ENCODE measurements at regions not wholly inside any gene's neighbourhood (a gene's known extent, or its start where the extent isn't known, plus 50 kb on each side); places are given as distances from the start of the nearest gene placed in this dataset.

DNA sequence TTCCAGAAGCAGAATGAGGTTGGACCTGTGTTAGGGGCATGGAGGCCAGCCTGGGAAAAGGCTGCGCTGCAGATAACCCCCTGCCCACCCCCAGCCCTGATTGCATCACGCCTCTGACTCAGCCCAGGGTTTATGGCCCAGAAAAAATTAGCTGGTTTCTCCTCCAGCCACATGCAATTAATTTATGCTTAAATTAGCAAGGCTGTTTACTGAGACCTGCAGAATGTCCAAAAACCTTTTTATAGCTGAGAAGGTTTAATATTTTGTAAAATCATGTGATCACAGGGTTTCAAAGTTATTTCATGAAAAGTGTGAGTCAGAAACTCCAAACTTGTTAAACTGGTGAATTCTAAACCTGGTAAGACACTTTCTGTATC is 123.1 kb upstream of the HDAC4 start:
- no peak for DNase-seq (ENCODE audit: low read depth in 6 of 9, low spot score in 9 of 9)
- Histone ChIP-seq H3K27me3 (ENCODE audit: control insufficient read depth in 2 of 2, insufficient read depth in 1 of 2, low read length in 1 of 2) (peaks cover 0 to 2% of the 10 kb centered on the region in 2 donors), H3K27ac (ENCODE audit: low read depth in 1 of 2, low read length in 1 of 2) (no peak overlapping the region), H3K9me3 (ENCODE audit: control insufficient read depth in 2 of 2, insufficient read depth in 1 of 2, low read length in 1 of 2) (peaks cover 0 to 17% of the 10 kb centered on the region in 2 donors), H3K4me1 (ENCODE audit: control insufficient read depth in 2 of 2, insufficient read depth in 2 of 2, low read length in 2 of 2) (peaks cover 5 to 17% of the 10 kb centered on the region in 2 donors), H3K4me3 (ENCODE audit: low read length in 2 of 2) (no peak overlapping the region), H3K36me3 (ENCODE audit: control insufficient read depth in 2 of 2, insufficient read depth in 2 of 2, low read length in 1 of 2) (no peaks in the 10 kb centered on the region)
- 86% methylated on average over 2 of the region's 2 CpGs for WGBS

DNA sequence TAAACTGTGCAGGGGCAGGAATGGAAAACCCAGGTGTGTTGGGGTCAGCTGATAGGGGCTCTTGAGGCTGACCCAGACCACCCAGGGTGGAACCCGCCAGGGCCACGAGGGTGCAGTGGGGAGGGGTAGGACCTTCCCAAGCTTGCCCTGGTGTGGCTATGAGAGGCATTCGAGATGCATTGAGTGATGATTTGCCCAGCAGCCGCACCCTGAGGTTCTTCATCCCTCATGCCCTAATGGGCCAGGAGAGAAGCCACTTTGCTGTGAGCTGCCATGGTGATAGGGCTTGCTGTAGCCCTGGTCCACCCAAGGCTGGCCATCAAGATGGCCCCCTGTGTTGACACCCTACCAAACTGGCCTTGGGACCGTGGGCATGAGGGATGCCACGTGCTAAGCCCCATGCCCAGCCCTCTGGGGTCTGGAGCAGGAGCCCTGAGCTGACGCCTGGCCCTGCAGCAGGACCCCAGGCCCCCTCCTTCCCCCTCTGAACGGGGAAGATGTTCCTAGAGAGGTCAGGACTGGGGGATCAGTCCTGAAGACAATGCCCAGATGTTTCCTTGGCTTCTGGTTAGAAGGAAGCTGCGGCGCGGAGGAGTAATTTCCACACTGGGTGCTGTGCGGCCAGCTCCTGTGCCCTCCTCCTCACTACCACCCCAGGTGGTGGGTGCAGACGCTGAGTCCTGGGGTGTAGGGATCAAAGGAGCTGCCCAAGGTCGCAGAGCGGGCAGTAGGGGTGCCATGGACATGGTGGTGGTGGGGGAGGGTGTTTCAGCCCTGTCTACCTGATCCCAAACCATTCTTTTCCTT is 122.5 kb upstream of the HDAC4 start:
- DNase-seq (ENCODE audit: low read depth in 6 of 9, low spot score in 9 of 9), result no peak
- no peaks in the 10 kb centered on the region for H3K36me3 ChIP-seq (ENCODE audit: control insufficient read depth in 2 of 2, insufficient read depth in 2 of 2, low read length in 1 of 2)
- H3K27me3 ChIP-seq (ENCODE audit: control insufficient read depth in 2 of 2, insufficient read depth in 1 of 2, low read length in 1 of 2), result peaks cover 0 to 2% of the 10 kb centered on the region in 2 donors
- WGBS, result 90% methylated on average over 15 of the region's 15 CpGs
- H3K9me3 ChIP-seq (ENCODE audit: control insufficient read depth in 2 of 2, insufficient read depth in 1 of 2, low read length in 1 of 2), result peaks cover 0 to 14% of the 10 kb centered on the region in 2 donors
- no peak overlapping the region for H3K4me3 ChIP-seq (ENCODE audit: low read length in 2 of 2)
- peaks cover 5 to 22% of the 10 kb centered on the region in 2 donors for H3K4me1 ChIP-seq (ENCODE audit: control insufficient read depth in 2 of 2, insufficient read depth in 2 of 2, low read length in 2 of 2)
- no peak overlapping the region for H3K27ac ChIP-seq (ENCODE audit: low read depth in 1 of 2, low read length in 1 of 2)

DNA sequence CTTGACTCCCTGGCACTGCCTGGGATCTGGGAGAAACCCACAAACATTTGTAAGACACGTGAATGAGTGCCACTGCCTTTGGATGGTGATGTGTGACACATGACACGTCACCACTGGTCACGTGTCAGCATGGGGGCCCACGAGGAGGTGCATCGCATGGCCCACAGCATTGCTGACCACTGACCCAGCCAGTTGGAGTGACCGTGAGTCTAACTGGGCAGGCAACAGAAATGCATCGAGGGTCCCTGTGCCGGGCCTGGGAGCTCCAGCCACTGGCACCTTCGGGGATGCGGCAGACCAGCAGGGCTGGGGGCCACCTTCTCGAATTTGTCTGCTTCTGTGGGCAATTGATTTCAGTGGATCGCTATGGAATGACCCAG is 121.9 kb upstream of the HDAC4 start:
- 93% methylated on average over 12 of the region's 12 CpGs for WGBS
- DNase-seq (ENCODE audit: low read depth in 6 of 9, low spot score in 9 of 9), result no peak
- Histone ChIP-seq H3K4me1 (ENCODE audit: control insufficient read depth in 2 of 2, insufficient read depth in 2 of 2, low read length in 2 of 2) (peaks cover 5 to 22% of the 10 kb centered on the region in 2 donors), H3K9me3 (ENCODE audit: control insufficient read depth in 2 of 2, insufficient read depth in 1 of 2, low read length in 1 of 2) (peaks cover 0 to 8% of the 10 kb centered on the region in 2 donors), H3K4me3 (ENCODE audit: low read length in 2 of 2) (no peak overlapping the region), H3K27ac (ENCODE audit: low read depth in 1 of 2, low read length in 1 of 2) (no peak overlapping the region), H3K36me3 (ENCODE audit: control insufficient read depth in 2 of 2, insufficient read depth in 2 of 2, low read length in 1 of 2) (no peaks in the 10 kb centered on the region), H3K27me3 (ENCODE audit: control insufficient read depth in 2 of 2, insufficient read depth in 1 of 2, low read length in 1 of 2) (peaks cover 0 to 2% of the 10 kb centered on the region in 2 donors)

GRCh38 chr2:239522002-239522739 is 121.4 kb upstream of the HDAC4 start:
- Histone ChIP-seq H3K9me3 (ENCODE audit: control insufficient read depth in 2 of 2, insufficient read depth in 1 of 2, low read length in 1 of 2) (peaks cover 0 to 7% of the 10 kb centered on the region in 2 donors), H3K27me3 (ENCODE audit: control insufficient read depth in 2 of 2, insufficient read depth in 1 of 2, low read length in 1 of 2) (peaks cover 0 to 2% of the 10 kb centered on the region in 2 donors), H3K4me1 (ENCODE audit: control insufficient read depth in 2 of 2, insufficient read depth in 2 of 2, low read length in 2 of 2) (peaks cover 5 to 22% of the 10 kb centered on the region in 2 donors), H3K27ac (ENCODE audit: low read depth in 1 of 2, low read length in 1 of 2) (no peak overlapping the region), H3K36me3 (ENCODE audit: control insufficient read depth in 2 of 2, insufficient read depth in 2 of 2, low read length in 1 of 2) (no peaks in the 10 kb centered on the region), H3K4me3 (ENCODE audit: low read length in 2 of 2) (no peak overlapping the region)
- 88% methylated on average over 15 of the region's 15 CpGs for WGBS
- DNase-seq (ENCODE audit: low read depth in 6 of 9, low spot score in 9 of 9), result no peak

DNA sequence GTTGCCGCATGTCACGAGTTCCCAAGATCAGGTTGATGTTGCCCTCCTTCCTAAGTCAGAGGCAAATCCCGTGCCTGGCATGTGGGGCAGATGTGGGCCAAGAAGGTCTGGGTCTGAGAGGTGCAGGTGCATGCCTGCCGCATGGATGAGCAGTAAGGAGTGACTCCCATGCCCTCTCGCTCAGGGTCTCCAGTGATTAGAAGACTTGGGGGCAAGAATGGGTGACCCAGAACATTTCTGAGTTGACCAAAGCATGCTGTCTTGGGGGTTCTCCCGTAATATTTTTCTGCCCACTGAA is 120.6 kb upstream of the HDAC4 start:
- no peak for DNase-seq (ENCODE audit: low read depth in 6 of 9, low spot score in 9 of 9)
- H3K4me3 ChIP-seq (ENCODE audit: low read length in 2 of 2), result no peak overlapping the region
- H3K27me3 ChIP-seq (ENCODE audit: control insufficient read depth in 2 of 2, insufficient read depth in 1 of 2, low read length in 1 of 2), result peaks cover 0 to 2% of the 10 kb centered on the region in 2 donors
- WGBS, result 87% methylated on average over 6 of the region's 6 CpGs
- no peak overlapping the region for H3K27ac ChIP-seq (ENCODE audit: low read depth in 1 of 2, low read length in 1 of 2)
- peaks cover 5 to 22% of the 10 kb centered on the region in 2 donors for H3K4me1 ChIP-seq (ENCODE audit: control insufficient read depth in 2 of 2, insufficient read depth in 2 of 2, low read length in 2 of 2)
- H3K9me3 ChIP-seq (ENCODE audit: control insufficient read depth in 2 of 2, insufficient read depth in 1 of 2, low read length in 1 of 2), result no peaks in the 10 kb centered on the region
- H3K36me3 ChIP-seq (ENCODE audit: control insufficient read depth in 2 of 2, insufficient read depth in 2 of 2, low read length in 1 of 2), result no peaks in the 10 kb centered on the region

- Histone ChIP-seq H3K4me1 (ENCODE audit: control insufficient read depth in 2 of 2, insufficient read depth in 2 of 2, low read length in 2 of 2) (peaks cover 5 to 22% of the 10 kb centered on the region in 2 donors), H3K36me3 (ENCODE audit: control insufficient read depth in 2 of 2, insufficient read depth in 2 of 2, low read length in 1 of 2) (no peaks in the 10 kb centered on the region), H3K4me3 (ENCODE audit: low read length in 2 of 2) (no peak overlapping the region), H3K27me3 (ENCODE audit: control insufficient read depth in 2 of 2, insufficient read depth in 1 of 2, low read length in 1 of 2) (peaks cover 0 to 2% of the 10 kb centered on the region in 2 donors), H3K27ac (ENCODE audit: low read depth in 1 of 2, low read length in 1 of 2) (no peak overlapping the region), H3K9me3 (ENCODE audit: control insufficient read depth in 2 of 2, insufficient read depth in 1 of 2, low read length in 1 of 2) (no peaks in the 10 kb centered on the region)
- DNase-seq (ENCODE audit: low read depth in 6 of 9, low spot score in 9 of 9), result no peak
- WGBS, result 96% methylated on average over 29 of the region's 29 CpGs
Measured at GRCh38 chr2:239520811-239521517, 120.1 kb upstream of the HDAC4 start.

- 95% methylated on average over 17 of the region's 17 CpGs for WGBS
- H3K4me3 ChIP-seq (ENCODE audit: low read length in 2 of 2), result no peak overlapping the region
- no peak for DNase-seq (ENCODE audit: low read depth in 6 of 9, low spot score in 9 of 9)
- peaks cover 0 to 2% of the 10 kb centered on the region in 2 donors for H3K27me3 ChIP-seq (ENCODE audit: control insufficient read depth in 2 of 2, insufficient read depth in 1 of 2, low read length in 1 of 2)
- H3K36me3 ChIP-seq (ENCODE audit: control insufficient read depth in 2 of 2, insufficient read depth in 2 of 2, low read length in 1 of 2), result no peaks in the 10 kb centered on the region
- H3K4me1 ChIP-seq (ENCODE audit: control insufficient read depth in 2 of 2, insufficient read depth in 2 of 2, low read length in 2 of 2), result peaks cover 5 to 22% of the 10 kb centered on the region in 2 donors
- no peak overlapping the region for H3K27ac ChIP-seq (ENCODE audit: low read depth in 1 of 2, low read length in 1 of 2)
- H3K9me3 ChIP-seq (ENCODE audit: control insufficient read depth in 2 of 2, insufficient read depth in 1 of 2, low read length in 1 of 2), result no peaks in the 10 kb centered on the region
Measured at GRCh38 chr2:239519921-239520585, 119.2 kb upstream of the HDAC4 start.

DNA sequence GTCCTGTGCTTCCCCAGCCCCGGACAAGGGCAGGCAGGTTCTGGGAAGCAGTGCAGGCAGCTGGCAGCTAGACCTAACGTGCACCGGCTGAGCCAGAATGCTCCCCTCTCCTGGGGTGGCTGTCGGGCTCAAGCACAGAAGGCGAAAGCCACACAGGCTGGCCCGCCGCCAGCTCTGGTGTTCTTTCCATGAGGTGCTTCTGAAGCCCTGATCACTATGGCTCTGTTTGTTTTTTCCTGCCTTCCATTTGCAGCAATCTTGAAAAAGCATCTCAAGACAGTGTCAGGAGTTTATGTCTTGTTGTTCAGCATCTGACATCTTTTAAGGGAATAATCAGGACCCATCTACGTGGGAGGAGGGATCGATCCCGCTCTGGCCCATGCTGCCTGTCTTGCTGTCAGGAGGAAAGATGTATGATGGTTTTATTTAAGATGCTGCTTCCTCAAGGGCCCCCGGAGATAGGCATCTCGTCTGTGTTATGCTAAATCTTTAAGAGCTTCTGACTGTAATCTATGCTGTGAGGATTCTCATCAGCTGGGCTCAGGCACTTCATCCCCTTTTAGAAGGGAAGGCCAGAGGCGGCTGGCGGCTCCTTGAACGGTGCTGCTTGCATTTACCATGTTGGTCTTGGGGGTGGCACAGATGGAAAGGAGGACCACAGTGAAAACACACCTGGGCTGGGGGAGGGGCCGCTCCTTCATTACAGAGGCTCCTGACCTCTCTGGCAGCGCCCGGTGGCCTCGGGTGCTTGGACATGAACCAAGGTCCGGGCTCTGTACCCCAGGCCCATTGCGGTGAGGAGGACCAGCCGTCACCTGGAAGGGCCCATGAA is 118.5 kb upstream of the HDAC4 start:
- Histone ChIP-seq H3K9me3 (ENCODE audit: control insufficient read depth in 2 of 2, insufficient read depth in 1 of 2, low read length in 1 of 2) (peaks cover 0 to 2% of the 10 kb centered on the region in 2 donors), H3K36me3 (ENCODE audit: control insufficient read depth in 2 of 2, insufficient read depth in 2 of 2, low read length in 1 of 2) (no peaks in the 10 kb centered on the region), H3K27ac (ENCODE audit: low read depth in 1 of 2, low read length in 1 of 2) (no peak overlapping the region), H3K27me3 (ENCODE audit: control insufficient read depth in 2 of 2, insufficient read depth in 1 of 2, low read length in 1 of 2) (peaks cover 0 to 2% of the 10 kb centered on the region in 2 donors), H3K4me1 (ENCODE audit: control insufficient read depth in 2 of 2, insufficient read depth in 2 of 2, low read length in 2 of 2) (peaks cover 5 to 25% of the 10 kb centered on the region in 2 donors), H3K4me3 (ENCODE audit: low read length in 2 of 2) (no peak overlapping the region)
- WGBS, result 62% methylated on average over 22 of the region's 22 CpGs
- peak in 1 of 9 donors; percentile 52 for DNase-seq (ENCODE audit: low read depth in 6 of 9, low spot score in 9 of 9)
